SK-N-SH treated with all-trans-retinoic acid at 6 μM for 48 hours (cell line): ENCODE measurements at regions not wholly inside any gene's neighbourhood (a gene's known extent, or its start where the extent isn't known, plus 50 kb on each side); places are given as distances from the start of the nearest gene placed in this dataset.

Experiments used
- ATAC-seq: fragments of 200-7000 bp; cut with Tn5 transposase; 3 replicates; pipeline ENCODE4 v1.9.1; 2020; ENCODE audit warnings: mild to moderate bottlenecking, moderate library complexity
- ARNTL ChIP-seq: fragments of 450-650 bp; formaldehyde crosslinking; IDR thresholded peaks from 2 replicates; pipeline ENCODE4 v1.5.0; 2020; ENCODE audit warnings: low read depth, mild to moderate bottlenecking, moderate library complexity, borderline replicate concordance
- BACH2 ChIP-seq: fragments of 250-450 bp; sonication (Bioruptor Pico); IDR thresholded peaks from 2 replicates; pipeline ENCODE4 v1.9.0; 2021; ENCODE audit warnings: mild to moderate bottlenecking, borderline replicate concordance
- CREB5 ChIP-seq: fragments of 250-450 bp; sonication (Bioruptor Pico); IDR thresholded peaks from 2 replicates; pipeline ENCODE4 v1.5.1; 2020; ENCODE audit warnings: low read depth, mild to moderate bottlenecking, moderate library complexity
- CSDC2 ChIP-seq: fragments of 250-450 bp; sonication (Bioruptor Pico); IDR thresholded peaks from 2 replicates; pipeline ENCODE4 v1.5.0; 2020; ENCODE audit warnings: mild to moderate bottlenecking, moderate library complexity
- CSRNP3 ChIP-seq: fragments of 250-450 bp; sonication (Bioruptor Pico); IDR thresholded peaks from 2 replicates; pipeline ENCODE4 v1.5.1; 2021; ENCODE audit warnings: mild to moderate bottlenecking, moderate library complexity
- ESRRG ChIP-seq: fragments of 250-450 bp; sonication (Bioruptor Pico); IDR thresholded peaks from 2 replicates; pipeline ENCODE4 v1.6.1; 2021; ENCODE audit warnings: mild to moderate bottlenecking
- GLIS3 ChIP-seq: fragments of 250-450 bp; sonication (Bioruptor Pico); IDR thresholded peaks from 2 replicates; pipeline ENCODE4 v1.5.0; 2020; ENCODE audit warnings: mild to moderate bottlenecking, moderate library complexity
- ISL1 ChIP-seq: fragments of 250-450 bp; sonication (Bioruptor Pico); IDR thresholded peaks from 2 replicates; pipeline ENCODE4 v2.1.2; 2022; ENCODE audit warnings: mild to moderate bottlenecking, moderate library complexity
- OSR1 ChIP-seq: fragments of 250-450 bp; sonication (Bioruptor Pico); IDR thresholded peaks from 2 replicates; pipeline ENCODE4 v1.8.0; 2022; ENCODE audit warnings: moderate library complexity, mild to moderate bottlenecking, inconsistent platforms
- PATZ1 ChIP-seq: fragments of 250-450 bp; sonication (Bioruptor Pico); IDR thresholded peaks from 2 replicates; pipeline ENCODE4 v1.8.0; 2020; ENCODE audit warnings: mild to moderate bottlenecking, moderate library complexity, borderline replicate concordance
- PPARA ChIP-seq: fragments of 250-450 bp; sonication (Bioruptor Pico); IDR thresholded peaks from 2 replicates; pipeline ENCODE4 v1.5.0; 2020; ENCODE audit warnings: mild to moderate bottlenecking, borderline replicate concordance
- RARB ChIP-seq: fragments of 250-450 bp; sonication (Bioruptor Pico); IDR thresholded peaks from 2 replicates; pipeline ENCODE4 v1.8.0; 2021; ENCODE audit warnings: mild to moderate bottlenecking, moderate library complexity
- SNAI2 ChIP-seq: fragments of 250-450 bp; sonication (Bioruptor Pico); IDR thresholded peaks from 2 replicates; pipeline ENCODE4 v1.5.0; 2020; ENCODE audit warnings: mild to moderate bottlenecking, moderate library complexity
- TCF4 ChIP-seq: fragments of 250-450 bp; sonication (Bioruptor Pico); IDR thresholded peaks from 2 replicates; pipeline ENCODE4 v1.8.0; 2021; ENCODE audit warnings: mild to moderate bottlenecking, moderate library complexity, borderline replicate concordance
- TOX ChIP-seq: fragments of 250-450 bp; sonication (Bioruptor Pico); IDR thresholded peaks from 2 replicates; pipeline ENCODE4 v1.8.0; 2021; ENCODE audit warnings: mild to moderate bottlenecking, moderate library complexity, borderline replicate concordance
- TSHZ2 ChIP-seq: fragments of 250-450 bp; sonication (Bioruptor Pico); IDR thresholded peaks from 2 replicates; pipeline ENCODE4 v1.5.0; 2020; ENCODE audit warnings: mild to moderate bottlenecking, moderate library complexity
- ZC3H10 ChIP-seq: fragments of 250-450 bp; sonication (Bioruptor Pico); IDR thresholded peaks from 2 replicates; pipeline ENCODE4 v1.5.1; 2021; ENCODE audit warnings: mild to moderate bottlenecking, moderate library complexity
- ZFP3 ChIP-seq: fragments of 250-450 bp; sonication (Bioruptor Pico); IDR thresholded peaks from 2 replicates; pipeline ENCODE4 v1.5.0; 2020; ENCODE audit warnings: mild to moderate bottlenecking, moderate library complexity
- ZFP30 ChIP-seq: fragments of 450-650 bp; formaldehyde crosslinking; IDR thresholded peaks from 2 replicates; pipeline ENCODE4 v1.5.0; 2022; ENCODE audit warnings: mild to moderate bottlenecking, moderate library complexity
- ZNF70 ChIP-seq: fragments of 450-650 bp; formaldehyde crosslinking; IDR thresholded peaks from 2 replicates; pipeline ENCODE4 v1.5.0; 2020; ENCODE audit warnings: mild to moderate bottlenecking, moderate library complexity
- ZNF8 ChIP-seq: fragments of 450-650 bp; formaldehyde crosslinking; IDR thresholded peaks from 2 replicates; pipeline ENCODE4 v1.5.0; 2020; ENCODE audit warnings: mild to moderate bottlenecking, moderate library complexity

- no peak for ATAC-seq
- TF ChIP-seq ZNF8 (CRISPR knock-in tag): no peak
- no peak for TF ChIP-seq ZNF70
- TF ChIP-seq ZFP30 (CRISPR knock-in tag): no peak
- no peak for TF ChIP-seq PPARA (CRISPR knock-in tag)
- no peak for TF ChIP-seq CSRNP3 (CRISPR knock-in tag)
- TF ChIP-seq TCF4 (CRISPR knock-in tag): no peak
- no peak for TF ChIP-seq BACH2 (CRISPR knock-in tag)
- TF ChIP-seq, all 23 proteins: peak for 0
These were observed 114.4 kb upstream of the WSCD1 start for GRCh38 chr17:5955764-5956163.

- ATAC-seq: no peak
- no peak for TF ChIP-seq GLIS3 (CRISPR knock-in tag)
- no peak for TF ChIP-seq TCF4 (CRISPR knock-in tag)
- no peak for TF ChIP-seq CREB5
- no peak for TF ChIP-seq SNAI2 (CRISPR knock-in tag)
- no peak for TF ChIP-seq TOX
- no peak for TF ChIP-seq RARB (CRISPR knock-in tag)
- TF ChIP-seq ESRRG: no peak
- TF ChIP-seq ZNF8 (CRISPR knock-in tag): no peak
- TF ChIP-seq ZFP3 (CRISPR knock-in tag): no peak
- TF ChIP-seq TSHZ2: no peak
- TF ChIP-seq BACH2 (CRISPR knock-in tag): no peak
- TF ChIP-seq OSR1 (CRISPR knock-in tag): no peak
These were observed 111.3 kb upstream of the WSCD1 start for GRCh38 chr17:5958850-5959249.

GRCh38 chr17:5962371-5962770, 107.8 kb upstream of the WSCD1 start:
- ATAC-seq: no peak
- TF ChIP-seq RARB (CRISPR knock-in tag) (no peak), ZC3H10 (CRISPR knock-in tag) (no peak)
- TF ChIP-seq, all 23 proteins: peak for 0

- ATAC-seq: no peak
- TF ChIP-seq ZC3H10 (CRISPR knock-in tag): no peak
- no peak for TF ChIP-seq CSDC2
These were observed 98.2 kb upstream of the WSCD1 start for GRCh38 chr17:5971969-5972368.

- no peak for ATAC-seq
- TF ChIP-seq ZFP30 (CRISPR knock-in tag): no peak
- TF ChIP-seq ESRRG: no peak
- no peak for TF ChIP-seq CSDC2
- TF ChIP-seq TSHZ2: no peak
- TF ChIP-seq SNAI2 (CRISPR knock-in tag): no peak
- no peak for TF ChIP-seq CREB5
- no peak for TF ChIP-seq ZNF8 (CRISPR knock-in tag)
- TF ChIP-seq OSR1 (CRISPR knock-in tag): no peak
- TF ChIP-seq PATZ1 (CRISPR knock-in tag): no peak
- no peak for TF ChIP-seq TOX
- TF ChIP-seq PPARA (CRISPR knock-in tag): no peak
- no peak for TF ChIP-seq CSRNP3 (CRISPR knock-in tag)
- TF ChIP-seq ZC3H10 (CRISPR knock-in tag): no peak
- TF ChIP-seq ARNTL (CRISPR knock-in tag): no peak
- TF ChIP-seq ISL1: no peak
- TF ChIP-seq ZNF70: no peak
These were observed 96.8 kb upstream of the WSCD1 start for GRCh38 chr17:5973410-5973809.
